ENCODE measurements at regions not wholly inside any gene's neighbourhood (a gene's known extent, or its start where the extent isn't known, plus 50 kb on each side); places are given as distances from the start of the nearest gene placed in this dataset.
"Not testable (repeated sequence)": the region's sequence is repeated elsewhere in the genome, so short reads cannot be mapped to it uniquely, and the experiment has no call there.

GRCh38 chrX:139008185-139008584 is 296.7 kb upstream of the FGF13 start:
- H2BK12ac ChIP-seq (ENCODE audit: low read length in 2 of 2), result no peak overlapping the region

GRCh38 chrX:139003856-139004527 is 292.5 kb upstream of the FGF13 start:
- H3K4me2 ChIP-seq (ENCODE audit: low read length, poor library complexity, severe bottlenecking), result not testable (repeated sequence)

More at GRCh38 chrX:139008185-139008584, 296.7 kb upstream of the FGF13 start:
- Histone ChIP-seq H3K4me3 (ENCODE audit: insufficient read depth in 1 of 2, low read depth in 1 of 2, low read length in 2 of 2) (no peak overlapping the region), H2AK5ac (ENCODE audit: low read length, severe bottlenecking) (no peak overlapping the region), H3K4me2 (ENCODE audit: low read length, poor library complexity, severe bottlenecking) (no peak overlapping the region), H3K36me3 (ENCODE audit: control insufficient read depth in 1 of 2, insufficient read depth in 2 of 2, low read depth in 1 of 2, low read length in 2 of 2) (no peaks in the 10 kb centered on the region), H3K4ac (ENCODE audit: low read depth in 1 of 2, low read length in 2 of 2) (no peak overlapping the region), H2BK5ac (ENCODE audit: low read depth, low read length, poor library complexity, severe bottlenecking) (no peak overlapping the region), H3K27me3 (ENCODE audit: control insufficient read depth in 1 of 2, insufficient read depth in 1 of 2, low read length in 2 of 2) (no peaks in the 10 kb centered on the region), H4K91ac (ENCODE audit: low read length) (no peak overlapping the region), H3K4me1 (ENCODE audit: control insufficient read depth, insufficient read depth, low read depth, low read length) (no peaks in the 10 kb centered on the region), H3K9ac (ENCODE audit: low read length) (no peak overlapping the region), H3K9me3 (ENCODE audit: control insufficient read depth, low read length) (peaks cover 6% of the 10 kb centered on the region), H3K14ac (ENCODE audit: low read length in 2 of 2) (no peak overlapping the region), H2BK15ac (ENCODE audit: low read depth, poor library complexity, severe bottlenecking) (no peak overlapping the region), H2AFZ (ENCODE audit: low read depth, low read length) (no peak overlapping the region), H3K79me1 (replicated peaks; ENCODE audit: low read length, poor library complexity, severe bottlenecking) (no peaks in the 10 kb centered on the region), H2BK120ac (ENCODE audit: low read depth, low read length) (no peak overlapping the region), H3K27ac (ENCODE audit: low read length, poor library complexity, severe bottlenecking) (no peak overlapping the region), H4K8ac (ENCODE audit: low read length) (no peak overlapping the region), H3K18ac (ENCODE audit: low read depth in 1 of 2, low read length in 2 of 2) (no peak overlapping the region), H3K23ac (ENCODE audit: low read length in 2 of 2) (no peak overlapping the region)
- WGBS, result 84% methylated on average over 4 of the region's 4 CpGs
- no peak for DNase-seq

GRCh38 chrX:139002319-139002718 is 290.8 kb upstream of the FGF13 start:
- no peak overlapping the region for H4K91ac ChIP-seq (ENCODE audit: low read length)
- H3K4me2 ChIP-seq (ENCODE audit: low read length, poor library complexity, severe bottlenecking), result no peak overlapping the region
- WGBS, result 63% methylated on average over 3 of the region's 3 CpGs
- H3K79me1 ChIP-seq (replicated peaks; ENCODE audit: low read length, poor library complexity, severe bottlenecking), result no peaks in the 10 kb centered on the region
- no peaks in the 10 kb centered on the region for H3K27me3 ChIP-seq (ENCODE audit: control insufficient read depth in 1 of 2, insufficient read depth in 1 of 2, low read length in 2 of 2)
- no peak for DNase-seq
- no peak overlapping the region for H3K4me3 ChIP-seq (ENCODE audit: insufficient read depth in 1 of 2, low read depth in 1 of 2, low read length in 2 of 2)
- no peak overlapping the region for H3K14ac ChIP-seq (ENCODE audit: low read length in 2 of 2)
- no peak overlapping the region for H3K18ac ChIP-seq (ENCODE audit: low read depth in 1 of 2, low read length in 2 of 2)
- H2BK120ac ChIP-seq (ENCODE audit: low read depth, low read length), result no peak overlapping the region
- no peak overlapping the region for H3K4ac ChIP-seq (ENCODE audit: low read depth in 1 of 2, low read length in 2 of 2)
- no peak overlapping the region for H3K23ac ChIP-seq (ENCODE audit: low read length in 2 of 2)
- H3K4me1 ChIP-seq (ENCODE audit: control insufficient read depth, insufficient read depth, low read depth, low read length), result no peaks in the 10 kb centered on the region
- no peak overlapping the region for H3K9ac ChIP-seq (ENCODE audit: low read length)
- no peak overlapping the region for H2AK5ac ChIP-seq (ENCODE audit: low read length, severe bottlenecking)
- no peak overlapping the region for H3K27ac ChIP-seq (ENCODE audit: low read length, poor library complexity, severe bottlenecking)
- no peaks in the 10 kb centered on the region for H3K36me3 ChIP-seq (ENCODE audit: control insufficient read depth in 1 of 2, insufficient read depth in 2 of 2, low read depth in 1 of 2, low read length in 2 of 2)
- H2AFZ ChIP-seq (ENCODE audit: low read depth, low read length), result no peak overlapping the region
- no peak overlapping the region for H4K8ac ChIP-seq (ENCODE audit: low read length)
- no peaks in the 10 kb centered on the region for H3K9me3 ChIP-seq (ENCODE audit: control insufficient read depth, low read length)
- no peak overlapping the region for H2BK12ac ChIP-seq (ENCODE audit: low read length in 2 of 2)
- H2BK5ac ChIP-seq (ENCODE audit: low read depth, low read length, poor library complexity, severe bottlenecking), result no peak overlapping the region
- H2BK15ac ChIP-seq (ENCODE audit: low read depth, poor library complexity, severe bottlenecking), result no peak overlapping the region

More at GRCh38 chrX:139003856-139004527, 292.5 kb upstream of the FGF13 start:
- H3K9me3 ChIP-seq (ENCODE audit: control insufficient read depth, low read length); H3K27me3 ChIP-seq (ENCODE audit: control insufficient read depth in 1 of 2, insufficient read depth in 1 of 2, low read length in 2 of 2); H3K79me1 ChIP-seq (replicated peaks; ENCODE audit: low read length, poor library complexity, severe bottlenecking); H2AFZ ChIP-seq (ENCODE audit: low read depth, low read length); H3K4me3 ChIP-seq (ENCODE audit: insufficient read depth in 1 of 2, low read depth in 1 of 2, low read length in 2 of 2); H3K36me3 ChIP-seq (ENCODE audit: control insufficient read depth in 1 of 2, insufficient read depth in 2 of 2, low read depth in 1 of 2, low read length in 2 of 2); H2AK5ac ChIP-seq (ENCODE audit: low read length, severe bottlenecking); H2BK15ac ChIP-seq (ENCODE audit: low read depth, poor library complexity, severe bottlenecking); H3K9ac ChIP-seq (ENCODE audit: low read length); H3K27ac ChIP-seq (ENCODE audit: low read length, poor library complexity, severe bottlenecking); H4K8ac ChIP-seq (ENCODE audit: low read length); H4K91ac ChIP-seq (ENCODE audit: low read length); H3K23ac ChIP-seq (ENCODE audit: low read length in 2 of 2); H3K4ac ChIP-seq (ENCODE audit: low read depth in 1 of 2, low read length in 2 of 2); H2BK120ac ChIP-seq (ENCODE audit: low read depth, low read length); H3K4me1 ChIP-seq (ENCODE audit: control insufficient read depth, insufficient read depth, low read depth, low read length); H3K18ac ChIP-seq (ENCODE audit: low read depth in 1 of 2, low read length in 2 of 2); H3K14ac ChIP-seq (ENCODE audit: low read length in 2 of 2); H2BK5ac ChIP-seq (ENCODE audit: low read depth, low read length, poor library complexity, severe bottlenecking); H2BK12ac ChIP-seq (ENCODE audit: low read length in 2 of 2); DNase-seq: not testable (repeated sequence)
- WGBS, result 93% methylated on average over 12 of the region's 34 CpGs

GRCh38 chrX:138996268-138996667 is 284.8 kb upstream of the FGF13 start:
- no peaks in the 10 kb centered on the region for H3K27me3 ChIP-seq (ENCODE audit: control insufficient read depth in 1 of 2, insufficient read depth in 1 of 2, low read length in 2 of 2)
- H3K9me3 ChIP-seq (ENCODE audit: control insufficient read depth, low read length), result peaks cover 16% of the 10 kb centered on the region

More at GRCh38 chrX:138996268-138996667, 284.8 kb upstream of the FGF13 start:
- Histone ChIP-seq H3K36me3 (ENCODE audit: control insufficient read depth in 1 of 2, insufficient read depth in 2 of 2, low read depth in 1 of 2, low read length in 2 of 2) (no peaks in the 10 kb centered on the region), H4K8ac (ENCODE audit: low read length) (no peak overlapping the region), H2BK15ac (ENCODE audit: low read depth, poor library complexity, severe bottlenecking) (no peak overlapping the region), H2BK5ac (ENCODE audit: low read depth, low read length, poor library complexity, severe bottlenecking) (no peak overlapping the region), H3K23ac (ENCODE audit: low read length in 2 of 2) (no peak overlapping the region), H3K79me1 (replicated peaks; ENCODE audit: low read length, poor library complexity, severe bottlenecking) (no peaks in the 10 kb centered on the region), H2AFZ (ENCODE audit: low read depth, low read length) (no peak overlapping the region), H2BK12ac (ENCODE audit: low read length in 2 of 2) (no peak overlapping the region), H3K9ac (ENCODE audit: low read length) (no peak overlapping the region), H3K4me3 (ENCODE audit: insufficient read depth in 1 of 2, low read depth in 1 of 2, low read length in 2 of 2) (no peak overlapping the region), H3K18ac (ENCODE audit: low read depth in 1 of 2, low read length in 2 of 2) (no peak overlapping the region), H4K91ac (ENCODE audit: low read length) (no peak overlapping the region), H3K4me2 (ENCODE audit: low read length, poor library complexity, severe bottlenecking) (no peak overlapping the region), H3K14ac (ENCODE audit: low read length in 2 of 2) (no peak overlapping the region), H3K27ac (ENCODE audit: low read length, poor library complexity, severe bottlenecking) (no peak overlapping the region), H2BK120ac (ENCODE audit: low read depth, low read length) (no peak overlapping the region), H3K4ac (ENCODE audit: low read depth in 1 of 2, low read length in 2 of 2) (no peak overlapping the region), H3K4me1 (ENCODE audit: control insufficient read depth, insufficient read depth, low read depth, low read length) (no peaks in the 10 kb centered on the region), H2AK5ac (ENCODE audit: low read length, severe bottlenecking) (no peak overlapping the region)
- no peak for DNase-seq
- WGBS, result 69% methylated on average over 9 of the region's 11 CpGs
